ENCODE measurements at regions not wholly inside any gene's neighbourhood (a gene's known extent, or its start where the extent isn't known, plus 50 kb on each side); places are given as distances from the start of the nearest gene placed in this dataset.

- no peak for DNase-seq
Measured at GRCh38 chr11:36929401-36929800, 331.4 kb upstream of the RAG2 start.

DNA sequence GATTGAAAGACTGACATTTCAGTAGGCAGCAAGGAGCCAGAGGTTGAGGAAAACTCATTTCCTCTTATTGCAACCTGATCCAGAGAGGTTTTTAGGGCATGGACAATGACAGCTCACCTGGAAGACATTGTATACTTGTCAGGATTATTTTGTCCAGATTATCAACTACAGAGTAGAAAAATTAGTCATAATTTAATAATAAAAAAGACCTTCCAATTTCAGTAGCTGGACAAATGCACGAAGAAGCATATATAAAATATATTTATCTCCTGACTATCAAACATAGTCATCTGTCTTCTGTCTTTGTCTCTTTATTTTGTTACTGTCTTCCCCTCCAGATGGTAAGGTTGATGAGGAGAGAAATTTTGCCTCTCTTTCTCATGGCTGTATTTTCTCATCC is 330.6 kb upstream of the RAG2 start:
- no peak for DNase-seq

DNA sequence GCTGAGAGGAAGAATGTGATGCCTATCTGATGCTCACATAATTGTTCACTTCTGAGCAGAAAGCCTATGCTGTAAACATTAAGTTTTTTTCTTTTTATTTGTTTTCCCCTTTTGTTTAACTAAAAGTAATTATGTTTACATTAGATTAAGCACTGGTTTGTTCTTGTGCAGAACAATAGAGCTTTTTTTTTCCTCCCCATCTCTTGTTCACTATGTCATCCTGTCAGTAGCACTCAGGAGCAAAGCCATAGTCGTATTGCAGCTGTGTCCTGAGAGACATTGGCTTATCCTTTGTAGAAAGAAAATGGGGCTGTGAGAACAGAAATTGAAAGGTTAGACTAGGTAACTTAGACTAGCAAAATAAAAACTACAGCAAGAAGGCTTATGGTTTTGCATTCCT is 301.8 kb upstream of the RAG2 start:
- no peak for DNase-seq

GRCh38 chr11:36890841-36891240 is 292.8 kb upstream of the RAG2 start:
- no peak for DNase-seq

- no peak for DNase-seq
Measured at GRCh38 chr11:36890121-36890679, 292.2 kb upstream of the RAG2 start.

- DNase-seq, result no peak
Measured at GRCh38 chr11:36885154-36885553, 287.1 kb upstream of the RAG2 start.

DNA sequence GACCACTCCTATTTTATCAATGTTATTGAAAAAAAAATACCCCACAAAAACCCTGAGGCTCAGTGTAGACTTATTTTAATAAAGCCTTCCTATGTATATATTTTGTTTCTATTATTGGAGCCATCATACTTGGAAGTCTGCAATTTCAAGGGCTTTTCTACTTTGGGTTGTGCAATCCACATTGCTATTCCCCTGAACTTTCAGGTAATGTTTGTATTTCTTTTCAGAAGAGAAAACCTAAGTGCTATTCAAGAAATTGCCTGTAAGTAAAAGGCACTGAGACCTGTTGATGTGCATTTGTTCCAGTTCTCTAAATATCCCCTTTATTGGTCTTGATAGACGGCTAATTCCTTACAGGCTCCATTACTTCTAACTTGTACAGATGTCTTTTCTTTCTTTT is 280.7 kb upstream of the RAG2 start:
- no peak for DNase-seq

DNA sequence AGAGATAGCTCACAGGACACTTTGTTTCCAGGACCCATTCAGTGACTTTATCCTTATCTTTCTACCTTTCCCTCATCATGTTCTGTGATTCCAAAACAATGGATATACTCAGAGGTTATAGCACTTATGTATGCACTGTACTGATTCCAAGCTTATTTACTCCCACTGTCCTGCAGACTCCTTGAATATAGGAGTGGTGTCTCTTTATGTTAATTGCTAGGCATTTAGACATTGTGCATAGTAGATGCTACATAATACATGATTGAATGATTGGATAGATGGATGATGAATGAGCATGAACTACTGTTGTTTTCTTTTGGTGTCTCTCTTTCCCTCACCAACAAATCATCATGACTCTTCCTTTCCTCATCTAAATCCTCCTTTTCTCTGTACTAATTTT is 279.1 kb upstream of the RAG2 start:
- DNase-seq, result no peak

- DNase-seq, result no peak
Measured at GRCh38 chr11:36876266-36876665, 278.2 kb upstream of the RAG2 start.

GRCh38 chr11:36874291-36874690 is 276.3 kb upstream of the RAG2 start:
- no peak for DNase-seq

- DNase-seq, result no peak
Measured at GRCh38 chr11:36870361-36870760, 272.3 kb upstream of the RAG2 start.

- DNase-seq, result no peak
Measured at GRCh38 chr11:36868380-36868779, 270.3 kb upstream of the RAG2 start.

DNA sequence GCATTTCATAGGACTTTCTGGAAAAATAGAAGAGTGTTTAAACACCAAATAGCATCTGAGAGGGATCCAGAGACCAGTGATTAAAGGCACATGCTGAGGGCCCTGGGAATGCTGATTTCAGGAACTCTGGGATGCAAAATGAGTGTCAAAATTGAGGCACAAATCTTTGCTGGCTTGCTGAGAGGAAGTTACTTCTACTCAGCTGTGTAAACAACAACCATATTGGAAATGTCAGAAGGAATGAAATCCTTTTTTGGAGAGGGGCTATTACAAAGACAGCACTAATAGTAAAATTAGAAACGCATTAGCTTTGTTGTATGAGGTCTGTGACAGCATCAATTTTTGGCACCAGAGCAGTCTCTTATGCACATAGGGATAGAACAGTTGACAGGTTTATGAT is 267.8 kb upstream of the RAG2 start:
- no peak for DNase-seq

- no peak for DNase-seq
Measured at GRCh38 chr11:36854875-36855274, 256.8 kb upstream of the RAG2 start.

- DNase-seq, result no peak
Measured at GRCh38 chr11:36848660-36849059, 250.6 kb upstream of the RAG2 start.

DNA sequence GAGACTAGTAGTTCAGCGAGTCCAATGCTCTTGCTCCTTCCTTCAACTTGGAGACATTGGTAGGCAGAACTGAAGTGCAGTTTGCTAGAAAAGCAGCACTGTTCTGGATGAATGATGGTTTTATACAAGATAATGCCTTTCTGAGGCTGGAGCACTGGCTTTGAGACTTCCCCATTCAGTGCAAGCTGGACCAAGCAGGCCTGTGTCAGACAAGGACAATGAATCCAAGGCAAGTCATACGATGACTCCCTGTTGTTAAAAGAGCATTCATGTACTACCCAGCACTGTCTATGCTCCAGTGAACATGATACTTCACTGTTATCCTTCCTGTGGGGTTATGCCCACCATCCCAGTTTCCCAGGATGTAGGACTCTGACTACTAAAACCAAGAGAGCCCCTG is 242.3 kb upstream of the RAG2 start:
- DNase-seq, result no peak

DNA sequence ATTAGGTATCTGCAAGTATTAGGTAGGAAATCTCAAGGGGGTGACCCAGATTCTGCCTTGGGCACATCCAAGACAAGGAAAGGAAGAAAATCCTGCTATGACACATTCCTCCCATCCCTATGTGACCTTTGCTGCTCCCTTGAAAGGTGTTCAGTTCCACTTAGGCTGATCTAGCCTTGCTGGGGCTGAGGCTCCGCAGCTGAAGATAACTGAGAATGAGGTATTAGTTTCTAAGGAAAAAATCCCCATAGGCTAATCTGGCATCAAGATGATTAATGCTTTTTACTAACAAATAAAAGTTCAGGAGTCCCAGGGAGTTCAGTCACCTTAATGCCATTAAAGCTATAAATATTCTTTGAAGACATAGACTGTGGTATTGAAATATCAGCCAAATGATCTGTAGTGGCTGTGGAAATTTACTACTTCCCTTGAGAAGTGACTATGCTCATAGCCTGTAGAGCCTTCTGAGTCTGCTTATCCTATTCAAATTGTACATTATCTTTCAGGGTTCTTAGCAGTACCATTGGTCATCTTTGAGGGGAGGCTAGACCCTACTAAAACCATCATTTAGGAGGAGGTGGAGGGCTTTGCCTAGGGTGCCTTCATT is 239.9 kb upstream of the RAG2 start:
- DNase-seq, result no peak

DNA sequence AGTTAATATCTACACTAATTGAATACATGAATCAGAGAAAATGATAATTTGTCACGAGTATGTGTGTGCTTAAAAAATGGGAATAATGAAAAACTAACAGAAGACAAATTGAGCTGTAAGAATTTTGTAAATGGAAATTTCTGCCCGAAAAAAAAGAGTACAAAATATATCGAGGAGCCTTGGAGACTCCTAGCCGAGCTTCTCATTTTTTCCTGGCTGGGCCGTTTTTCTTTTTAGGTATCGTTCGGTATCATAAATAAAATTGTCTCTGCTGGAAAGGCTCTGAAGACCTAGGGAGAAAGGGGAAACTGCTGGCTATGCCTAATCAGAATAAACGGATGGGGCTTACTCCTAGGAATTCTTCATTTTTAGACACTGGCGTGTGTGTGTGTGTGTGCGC is 227.2 kb upstream of the RAG2 start:
- no peak for DNase-seq

- no peak for DNase-seq
Measured at GRCh38 chr11:36824349-36824748, 226.3 kb upstream of the RAG2 start.

DNA sequence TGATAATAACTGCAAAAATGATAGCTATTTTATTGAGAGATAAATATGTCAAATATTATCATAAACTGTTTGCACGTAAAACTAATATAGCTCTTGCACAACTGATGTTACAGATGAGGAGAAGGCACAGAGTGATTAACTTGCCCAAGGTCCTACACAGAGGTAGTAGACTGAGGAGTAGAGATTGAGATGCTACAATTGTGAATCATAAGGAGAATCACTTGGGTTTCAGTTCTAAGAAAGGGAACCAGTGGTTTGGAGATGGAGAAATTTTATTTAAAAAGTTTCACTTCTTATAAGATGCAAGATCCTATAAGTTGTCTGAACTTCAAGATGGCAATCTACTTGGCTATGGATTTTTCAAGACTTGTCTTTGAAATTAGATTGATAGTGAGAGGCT is 224.8 kb upstream of the RAG2 start:
- no peak for DNase-seq

- no peak for DNase-seq
Measured at GRCh38 chr11:36818410-36818809, 220.4 kb upstream of the RAG2 start.

- DNase-seq, result no peak
Measured at GRCh38 chr11:36817336-36817965, 219.4 kb upstream of the RAG2 start.

DNA sequence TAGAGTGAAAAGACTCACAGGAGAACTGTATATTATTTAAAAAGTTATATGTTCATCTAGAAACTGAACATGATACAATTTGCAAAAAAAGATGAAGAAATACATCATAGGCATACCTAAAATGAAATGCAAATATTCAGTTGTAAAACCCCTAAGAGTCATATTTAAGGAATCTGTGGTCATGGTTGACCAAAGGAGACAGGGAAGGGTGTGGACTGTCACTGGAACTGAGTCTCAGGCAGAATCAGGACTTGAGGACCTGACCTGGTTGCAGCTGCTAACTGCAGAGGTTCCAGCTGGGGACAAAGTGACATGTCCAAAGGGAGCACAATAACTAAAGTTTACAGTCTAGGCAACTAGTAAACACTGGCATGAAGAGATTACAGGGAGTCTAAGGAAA is 211.3 kb upstream of the RAG2 start:
- no peak for DNase-seq

DNA sequence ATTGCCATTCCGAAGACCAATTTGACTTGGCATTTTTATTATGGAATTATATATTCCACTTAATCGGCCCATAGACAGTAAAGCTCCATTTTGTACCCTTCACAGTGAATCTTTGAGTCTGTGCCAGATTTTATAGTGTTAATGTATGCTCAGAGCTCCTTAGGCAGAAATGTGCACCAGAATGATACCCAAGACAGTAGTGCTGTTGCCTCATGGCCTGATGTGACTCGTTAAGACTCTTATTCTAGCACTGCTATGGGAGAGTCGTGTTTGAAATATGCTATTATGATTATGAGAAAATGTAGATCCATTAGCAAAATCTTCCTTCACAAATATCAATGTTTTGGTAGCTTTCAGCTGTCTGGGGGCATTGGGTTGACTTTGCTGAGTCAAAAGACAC is 209.8 kb upstream of the RAG2 start:
- no peak for DNase-seq

DNA sequence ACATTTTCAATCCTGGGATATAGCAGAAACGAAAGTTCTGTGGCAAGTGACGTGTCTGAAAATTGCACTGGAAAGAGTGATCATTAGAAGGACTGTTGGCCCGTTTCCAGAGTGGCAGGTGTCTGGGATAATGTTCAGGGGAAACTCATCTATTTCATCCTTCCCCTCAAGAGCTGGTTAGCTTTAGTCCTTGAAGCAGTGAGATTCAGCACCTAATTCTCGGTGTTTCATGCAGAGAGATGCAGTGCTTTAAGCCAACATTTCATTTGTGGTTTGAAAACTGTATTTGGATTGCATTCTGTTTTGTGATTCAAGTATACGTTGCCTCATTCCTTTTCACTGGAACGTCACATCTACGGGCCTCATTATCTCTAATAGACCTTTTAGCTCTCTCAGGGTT is 205.0 kb upstream of the RAG2 start:
- no peak for DNase-seq
